Mesendoderm (in vitro differentiated cells): ENCODE measurements at regions not wholly inside any gene's neighbourhood (a gene's known extent, or its start where the extent isn't known, plus 50 kb on each side); places are given as distances from the start of the nearest gene placed in this dataset.
"Not testable (repeated sequence)": the region's sequence is repeated elsewhere in the genome, so short reads cannot be mapped to it uniquely, and the experiment has no call there.

ENCODE experiments used
- DNase-seq: peaks from one replicate; pipeline ENCODE4 v3.0.0; 2013
- H2AK5ac ChIP-seq: 2 replicates; pipeline ENCODE4 v1.6.1; 2013; ENCODE audit warnings: low read length, inconsistent platforms
- H2BK120ac ChIP-seq: 2 replicates; pipeline ENCODE4 v1.6.1; 2013; ENCODE audit warnings: low read depth, mild to moderate bottlenecking, low read length, moderate library complexity, mixed read lengths
- H2BK15ac ChIP-seq: replicated peaks from 2 replicates; pipeline ENCODE4 v1.6.1; 2013; ENCODE audit warnings: low read depth, mild to moderate bottlenecking, moderate library complexity
- H2BK5ac ChIP-seq: 2 replicates; pipeline ENCODE4 v1.6.1; 2013; ENCODE audit warnings: low read length, inconsistent platforms
- H3K18ac ChIP-seq: 2 replicates; pipeline ENCODE4 v1.6.1; 2013; ENCODE audit warnings: mild to moderate bottlenecking, low read length, mixed read lengths
- H3K23ac ChIP-seq: one replicate; pipeline ENCODE4 v1.6.1; 2013; ENCODE audit warnings: low read length
- H3K27ac ChIP-seq: 2 replicates; pipeline ENCODE4 v1.5.1; 2013; ENCODE audit warnings: low read depth, mild to moderate bottlenecking, inconsistent platforms, low read length, moderate library complexity
- H3K27me3 ChIP-seq: 2 replicates; pipeline ENCODE4 v1.6.1; 2013; ENCODE audit warnings: low read length, control low read depth, mild to moderate bottlenecking, inconsistent platforms; ENCODE audit not compliant: insufficient read depth, poor library complexity
- H3K36me3 ChIP-seq: 2 replicates; pipeline ENCODE4 v1.6.1; 2013; ENCODE audit warnings: low read length, inconsistent platforms; ENCODE audit not compliant: control insufficient read depth, insufficient read depth
- H3K4ac ChIP-seq: one replicate; pipeline ENCODE4 v1.6.1; 2013; ENCODE audit warnings: low read depth, mild to moderate bottlenecking, low read length, moderate library complexity
- H3K4me1 ChIP-seq: 2 replicates; pipeline ENCODE4 v1.6.1; 2013; ENCODE audit warnings: low read depth, low read length, inconsistent platforms; ENCODE audit not compliant: control insufficient read depth
- H3K4me2 ChIP-seq: 2 replicates; pipeline ENCODE4 v1.6.1; 2013; ENCODE audit warnings: low read length
- H3K4me3 ChIP-seq: 2 replicates; pipeline ENCODE4 v1.5.1; 2013; ENCODE audit warnings: mild to moderate bottlenecking, low read length
- H3K56ac ChIP-seq: one replicate; pipeline ENCODE4 v1.6.1; 2013; ENCODE audit warnings: low read length
- H3K79me1 ChIP-seq: 2 replicates; pipeline ENCODE4 v1.6.1; 2013; ENCODE audit warnings: low read length, inconsistent platforms
- H3K79me2 ChIP-seq: 2 replicates; pipeline ENCODE4 v1.6.1; 2013; ENCODE audit warnings: mild to moderate bottlenecking, low read length; ENCODE audit not compliant: control insufficient read depth, insufficient read depth
- H3K9ac ChIP-seq: 2 replicates; pipeline ENCODE4 v1.6.1; 2013; ENCODE audit warnings: low read length, inconsistent platforms
- H4K5ac ChIP-seq: one replicate; pipeline ENCODE4 v1.6.1; 2013; ENCODE audit warnings: low read length
- H4K8ac ChIP-seq: one replicate; pipeline ENCODE4 v1.6.1; 2013; ENCODE audit warnings: low read depth, mild to moderate bottlenecking, control low read depth, low read length, moderate library complexity
- WGBS: extraction: QIAGEN DNeasy Blood & Tissue Kit; methylation state at CpG from one replicate; pipeline ENCODE4 v1.1.7; 2013; ENCODE audit warnings: low lambda C conversion rate, missing lambda C conversion rate; ENCODE audit not compliant: insufficient coverage; ENCODE audit errors: extremely low coverage; 5-methylcytosine and 5-hydroxymethylcytosine counted together

DNA sequence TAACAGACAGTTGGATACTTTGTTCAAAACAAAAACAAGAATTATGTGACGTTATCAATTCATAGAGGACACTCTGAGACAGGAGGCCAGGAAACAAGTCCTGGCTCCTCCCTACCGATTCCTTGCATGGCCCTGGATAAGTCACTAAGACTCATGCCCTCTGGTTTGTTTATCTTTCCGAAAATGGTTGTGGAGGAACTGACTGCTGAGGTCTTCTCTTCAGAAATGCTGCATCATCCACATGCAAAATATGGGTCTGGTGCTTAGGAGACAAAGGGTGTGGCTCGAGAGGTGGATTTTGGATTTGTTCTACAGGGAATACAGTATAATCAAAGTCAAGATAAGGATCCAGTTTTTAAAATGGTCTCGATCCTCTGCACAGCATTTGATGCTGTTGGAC lies 130.9 kb downstream of the RELL1 start:
- Histone ChIP-seq H2BK120ac (no peak overlapping the region), H3K9ac (no peak overlapping the region), H3K4me3 (no peak overlapping the region), H3K56ac (no peak overlapping the region), H3K79me2 (no peaks in the 10 kb centered on the region), H2AK5ac (no peak overlapping the region), H3K27ac (no peak overlapping the region), H3K23ac (no peak overlapping the region), H3K4me1 (no peaks in the 10 kb centered on the region), H2BK5ac (no peak overlapping the region), H4K5ac (no peak overlapping the region), H3K36me3 (no peaks in the 10 kb centered on the region), H2BK15ac (no peak overlapping the region), H4K8ac (no peak overlapping the region), H3K4me2 (no peak overlapping the region), H3K18ac (no peak overlapping the region), H3K4ac (no peak overlapping the region), H3K27me3 (no peaks in the 10 kb centered on the region), H3K79me1 (no peaks in the 10 kb centered on the region)
- DNase-seq = no peak
- no CpG with 5 or more reads among the region's 5 CpGs for WGBS

GRCh38 chr4:37549866-37550265 lies 136.3 kb downstream of the RELL1 start:
- H3K27me3 ChIP-seq, H3K36me3 ChIP-seq, H3K79me1 ChIP-seq: not testable (repeated sequence)

GRCh38 chr4:37549041-37549440 lies 137.1 kb downstream of the RELL1 start:
- Histone ChIP-seq H4K8ac (no peak overlapping the region), H3K4me1 (no peaks in the 10 kb centered on the region), H3K4me3 (no peak overlapping the region), H3K27me3 (no peaks in the 10 kb centered on the region), H3K23ac (no peak overlapping the region), H3K4me2 (no peak overlapping the region), H2BK15ac (no peak overlapping the region), H3K56ac (no peak overlapping the region), H3K27ac (no peak overlapping the region), H2BK5ac (no peak overlapping the region), H4K5ac (no peak overlapping the region), H3K36me3 (no peaks in the 10 kb centered on the region), H3K4ac (no peak overlapping the region), H3K18ac (no peak overlapping the region), H2BK120ac (no peak overlapping the region), H3K79me2 (no peaks in the 10 kb centered on the region), H3K79me1 (no peaks in the 10 kb centered on the region), H2AK5ac (no peak overlapping the region), H3K9ac (no peak overlapping the region)
- peak; percentile 29 for DNase-seq
- no CpG with 5 or more reads among the region's 6 CpGs for WGBS

More at GRCh38 chr4:37549866-37550265, 136.3 kb downstream of the RELL1 start:
- no CpG with 5 or more reads among the region's 3 CpGs for WGBS
- not testable (repeated sequence) for H3K18ac ChIP-seq, H2BK120ac ChIP-seq, H3K56ac ChIP-seq, H2BK5ac ChIP-seq, H3K4ac ChIP-seq, H3K9ac ChIP-seq, H3K4me3 ChIP-seq, H2BK15ac ChIP-seq, H3K23ac ChIP-seq, H3K4me1 ChIP-seq, H2AK5ac ChIP-seq, H4K8ac ChIP-seq, H4K5ac ChIP-seq, H3K79me2 ChIP-seq, H3K27ac ChIP-seq, DNase-seq, H3K4me2 ChIP-seq

DNA sequence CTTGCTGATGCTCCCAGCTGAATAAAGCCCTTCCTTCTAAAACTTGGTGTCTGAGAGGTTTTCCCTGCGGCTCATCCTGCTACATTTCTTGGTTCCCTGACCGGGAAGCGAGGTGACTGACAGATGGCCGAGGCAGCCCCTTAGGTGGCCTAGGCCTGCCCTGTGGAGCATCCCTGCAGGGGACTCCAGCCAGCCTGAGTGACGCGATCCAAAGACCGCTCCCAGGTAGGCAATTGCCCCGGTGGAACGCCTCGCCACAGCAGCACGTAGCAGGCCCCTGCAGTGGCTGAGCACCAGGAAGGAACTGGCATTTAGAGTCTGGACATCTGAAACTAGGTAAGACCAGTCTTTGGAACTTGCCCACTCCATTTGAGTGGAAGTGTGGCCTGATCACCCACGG lies 139.6 kb downstream of the RELL1 start:
- no peaks in the 10 kb centered on the region for H3K27me3 ChIP-seq
- H3K23ac ChIP-seq = no peak overlapping the region
- H3K27ac ChIP-seq = no peak overlapping the region
- no peaks in the 10 kb centered on the region for H3K36me3 ChIP-seq
- DNase-seq = no peak
- H3K79me2 ChIP-seq = no peaks in the 10 kb centered on the region
- no peak overlapping the region for H3K9ac ChIP-seq
- WGBS = no CpG with 5 or more reads among the region's 12 CpGs
- H2AK5ac ChIP-seq = no peak overlapping the region
- no peaks in the 10 kb centered on the region for H3K79me1 ChIP-seq
- H4K8ac ChIP-seq = no peak overlapping the region
- H4K5ac ChIP-seq = no peak overlapping the region
- H3K18ac ChIP-seq = no peak overlapping the region
- H3K4me1 ChIP-seq = no peaks in the 10 kb centered on the region
- H3K4ac ChIP-seq = no peak overlapping the region
- no peak overlapping the region for H2BK15ac ChIP-seq
- no peak overlapping the region for H2BK120ac ChIP-seq
- H3K56ac ChIP-seq = no peak overlapping the region
- H3K4me3 ChIP-seq = no peak overlapping the region
- no peak overlapping the region for H2BK5ac ChIP-seq
- no peak overlapping the region for H3K4me2 ChIP-seq

DNA sequence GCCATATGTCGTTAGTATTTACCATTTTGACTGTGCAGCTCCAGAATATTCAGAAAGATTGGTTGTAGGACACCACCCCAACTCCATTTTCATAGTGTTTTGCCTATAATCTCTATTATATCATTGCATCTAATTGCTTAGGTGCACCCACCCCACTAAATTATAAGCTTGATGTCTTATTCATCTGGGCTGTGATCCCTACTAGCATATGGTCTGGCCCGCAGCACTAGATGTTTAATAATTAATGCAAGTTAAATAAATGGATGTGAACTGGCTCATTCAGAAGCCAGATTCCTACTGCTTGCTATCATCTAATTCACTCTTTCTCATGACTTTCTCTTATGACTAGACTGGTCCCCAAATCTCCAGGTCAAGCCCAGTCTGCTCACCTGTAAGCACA lies 143.5 kb downstream of the RELL1 start:
- WGBS = no CpG with 5 or more reads among the region's 2 CpGs
- Histone ChIP-seq H3K56ac (no peak overlapping the region), H2BK120ac (no peak overlapping the region), H2BK5ac (no peak overlapping the region), H3K9ac (no peak overlapping the region), H3K79me2 (no peaks in the 10 kb centered on the region), H4K8ac (no peak overlapping the region), H3K18ac (no peak overlapping the region), H3K27me3 (no peaks in the 10 kb centered on the region), H2BK15ac (no peak overlapping the region), H3K23ac (no peak overlapping the region), H3K4me1 (peaks cover 2% of the 10 kb centered on the region), H3K27ac (no peak overlapping the region), H3K4ac (no peak overlapping the region), H3K4me3 (no peak overlapping the region), H3K79me1 (no peaks in the 10 kb centered on the region), H3K36me3 (no peaks in the 10 kb centered on the region), H4K5ac (no peak overlapping the region), H3K4me2 (no peak overlapping the region), H2AK5ac (no peak overlapping the region)
- no peak for DNase-seq

- H3K79me1 ChIP-seq = no peaks in the 10 kb centered on the region
- H4K8ac ChIP-seq = no peak overlapping the region
- H3K4me2 ChIP-seq = no peak overlapping the region
- H3K9ac ChIP-seq = no peak overlapping the region
- no peak overlapping the region for H3K18ac ChIP-seq
- no peak overlapping the region for H2BK120ac ChIP-seq
- no peak overlapping the region for H4K5ac ChIP-seq
- H3K4me3 ChIP-seq = no peak overlapping the region
- H3K36me3 ChIP-seq = no peaks in the 10 kb centered on the region
- no peak for DNase-seq
- no peak overlapping the region for H3K56ac ChIP-seq
- H3K27me3 ChIP-seq = no peaks in the 10 kb centered on the region
- H2BK5ac ChIP-seq = no peak overlapping the region
- no peaks in the 10 kb centered on the region for H3K79me2 ChIP-seq
- H2BK15ac ChIP-seq = no peak overlapping the region
- H3K4ac ChIP-seq = no peak overlapping the region
- H2AK5ac ChIP-seq = no peak overlapping the region
- H3K23ac ChIP-seq = no peak overlapping the region
- peaks cover 2% of the 10 kb centered on the region for H3K4me1 ChIP-seq
- WGBS = no CpG with 5 or more reads among the region's 4 CpGs
- no peak overlapping the region for H3K27ac ChIP-seq
Measured at GRCh38 chr4:37541956-37542355, 144.2 kb downstream of the RELL1 start.
